Mesendoderm (in vitro differentiated cells): ENCODE measurements at regions not wholly inside any gene's neighbourhood (a gene's known extent, or its start where the extent isn't known, plus 50 kb on each side); places are given as distances from the start of the nearest gene placed in this dataset.
"Not testable (repeated sequence)": the region's sequence is repeated elsewhere in the genome, so short reads cannot be mapped to it uniquely, and the experiment has no call there.

Source experiments
- DNase-seq: peaks from one replicate; pipeline ENCODE4 v3.0.0; 2013
- H2AK5ac ChIP-seq: 2 replicates; pipeline ENCODE4 v1.6.1; 2013; ENCODE audit warnings: low read length, inconsistent platforms
- H2BK120ac ChIP-seq: 2 replicates; pipeline ENCODE4 v1.6.1; 2013; ENCODE audit warnings: low read depth, mild to moderate bottlenecking, low read length, moderate library complexity, mixed read lengths
- H2BK15ac ChIP-seq: replicated peaks from 2 replicates; pipeline ENCODE4 v1.6.1; 2013; ENCODE audit warnings: low read depth, mild to moderate bottlenecking, moderate library complexity
- H2BK5ac ChIP-seq: 2 replicates; pipeline ENCODE4 v1.6.1; 2013; ENCODE audit warnings: low read length, inconsistent platforms
- H3K18ac ChIP-seq: 2 replicates; pipeline ENCODE4 v1.6.1; 2013; ENCODE audit warnings: mild to moderate bottlenecking, low read length, mixed read lengths
- H3K23ac ChIP-seq: one replicate; pipeline ENCODE4 v1.6.1; 2013; ENCODE audit warnings: low read length
- H3K27ac ChIP-seq: 2 replicates; pipeline ENCODE4 v1.5.1; 2013; ENCODE audit warnings: low read depth, mild to moderate bottlenecking, inconsistent platforms, low read length, moderate library complexity
- H3K27me3 ChIP-seq: 2 replicates; pipeline ENCODE4 v1.6.1; 2013; ENCODE audit warnings: low read length, control low read depth, mild to moderate bottlenecking, inconsistent platforms; ENCODE audit not compliant: insufficient read depth, poor library complexity
- H3K36me3 ChIP-seq: 2 replicates; pipeline ENCODE4 v1.6.1; 2013; ENCODE audit warnings: low read length, inconsistent platforms; ENCODE audit not compliant: control insufficient read depth, insufficient read depth
- H3K4ac ChIP-seq: one replicate; pipeline ENCODE4 v1.6.1; 2013; ENCODE audit warnings: low read depth, mild to moderate bottlenecking, low read length, moderate library complexity
- H3K4me1 ChIP-seq: 2 replicates; pipeline ENCODE4 v1.6.1; 2013; ENCODE audit warnings: low read depth, low read length, inconsistent platforms; ENCODE audit not compliant: control insufficient read depth
- H3K4me2 ChIP-seq: 2 replicates; pipeline ENCODE4 v1.6.1; 2013; ENCODE audit warnings: low read length
- H3K4me3 ChIP-seq: 2 replicates; pipeline ENCODE4 v1.5.1; 2013; ENCODE audit warnings: mild to moderate bottlenecking, low read length
- H3K56ac ChIP-seq: one replicate; pipeline ENCODE4 v1.6.1; 2013; ENCODE audit warnings: low read length
- H3K79me1 ChIP-seq: 2 replicates; pipeline ENCODE4 v1.6.1; 2013; ENCODE audit warnings: low read length, inconsistent platforms
- H3K79me2 ChIP-seq: 2 replicates; pipeline ENCODE4 v1.6.1; 2013; ENCODE audit warnings: mild to moderate bottlenecking, low read length; ENCODE audit not compliant: control insufficient read depth, insufficient read depth
- H3K9ac ChIP-seq: 2 replicates; pipeline ENCODE4 v1.6.1; 2013; ENCODE audit warnings: low read length, inconsistent platforms
- H4K5ac ChIP-seq: one replicate; pipeline ENCODE4 v1.6.1; 2013; ENCODE audit warnings: low read length
- H4K8ac ChIP-seq: one replicate; pipeline ENCODE4 v1.6.1; 2013; ENCODE audit warnings: low read depth, mild to moderate bottlenecking, control low read depth, low read length, moderate library complexity
- WGBS: extraction: QIAGEN DNeasy Blood & Tissue Kit; methylation state at CpG from one replicate; pipeline ENCODE4 v1.1.7; 2013; ENCODE audit warnings: low lambda C conversion rate, missing lambda C conversion rate; ENCODE audit not compliant: insufficient coverage; ENCODE audit errors: extremely low coverage; 5-methylcytosine and 5-hydroxymethylcytosine counted together

DNA sequence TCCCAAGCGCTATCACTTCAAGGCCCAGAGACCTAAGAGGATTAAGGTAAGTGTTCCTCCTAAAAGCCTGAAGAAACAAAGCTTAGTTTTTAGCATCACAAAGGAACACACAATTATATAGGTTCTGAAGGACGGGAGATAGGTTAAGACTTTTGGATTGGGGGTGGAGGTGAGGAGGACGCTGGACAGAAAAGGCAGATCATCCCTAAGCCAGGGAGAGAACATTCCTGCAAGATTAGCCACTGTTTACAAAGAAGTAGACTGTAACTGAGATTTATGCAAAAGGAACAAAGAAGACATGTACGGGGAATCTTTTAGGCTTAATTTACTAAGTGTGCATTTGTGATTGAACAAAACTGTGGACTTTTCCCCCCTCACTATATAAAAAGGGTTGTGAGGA is 184.1 kb upstream of the IRX5 start:
- no peak overlapping the region for H3K56ac ChIP-seq
- H2AK5ac ChIP-seq, result no peak overlapping the region
- H3K4ac ChIP-seq, result no peak overlapping the region
- H3K36me3 ChIP-seq, result no peaks in the 10 kb centered on the region
- no peak overlapping the region for H2BK120ac ChIP-seq
- no peak overlapping the region for H2BK15ac ChIP-seq
- H3K79me1 ChIP-seq, result no peaks in the 10 kb centered on the region
- H3K9ac ChIP-seq, result no peak overlapping the region
- no peak overlapping the region for H3K4me2 ChIP-seq
- H3K23ac ChIP-seq, result no peak overlapping the region
- no peak overlapping the region for H4K5ac ChIP-seq
- H3K4me1 ChIP-seq, result no peaks in the 10 kb centered on the region
- no peaks in the 10 kb centered on the region for H3K79me2 ChIP-seq
- H2BK5ac ChIP-seq, result no peak overlapping the region
- H4K8ac ChIP-seq, result no peak overlapping the region
- no peak overlapping the region for H3K18ac ChIP-seq
- no CpG with 5 or more reads among the region's 4 CpGs for WGBS
- peak; percentile 1 for DNase-seq
- no peaks in the 10 kb centered on the region for H3K27me3 ChIP-seq
- H3K27ac ChIP-seq, result no peak overlapping the region
- no peak overlapping the region for H3K4me3 ChIP-seq

DNA sequence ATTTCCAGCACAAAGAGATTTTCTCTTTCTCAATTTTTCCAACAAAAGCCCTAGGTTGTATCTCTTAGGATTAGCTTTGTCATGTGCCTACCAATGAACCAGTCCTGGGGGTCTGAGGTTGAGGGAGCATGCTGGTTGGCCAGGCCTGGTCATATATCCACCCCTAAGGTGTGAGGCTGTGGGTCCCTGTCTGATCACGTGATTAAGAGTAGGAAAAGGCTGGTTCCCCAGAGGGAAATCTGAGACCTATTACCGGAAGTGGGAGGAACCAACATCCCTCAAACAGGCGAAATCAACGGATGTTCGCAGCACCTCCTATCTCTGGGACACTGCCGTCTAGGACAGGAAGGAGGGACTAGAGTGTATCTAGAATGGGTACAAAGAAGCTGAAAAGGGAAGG is 185.7 kb upstream of the IRX5 start:
- H3K4ac ChIP-seq, result no peak overlapping the region
- no peak overlapping the region for H3K27ac ChIP-seq
- no peaks in the 10 kb centered on the region for H3K79me1 ChIP-seq
- H3K4me1 ChIP-seq, result no peaks in the 10 kb centered on the region
- no peak overlapping the region for H4K8ac ChIP-seq
- no peak overlapping the region for H3K4me2 ChIP-seq
- H3K18ac ChIP-seq, result no peak overlapping the region
- DNase-seq, result no peak
- no peak overlapping the region for H2BK15ac ChIP-seq
- H2AK5ac ChIP-seq, result no peak overlapping the region
- H3K36me3 ChIP-seq, result no peaks in the 10 kb centered on the region
- no peak overlapping the region for H4K5ac ChIP-seq
- H3K4me3 ChIP-seq, result no peak overlapping the region
- no peaks in the 10 kb centered on the region for H3K27me3 ChIP-seq
- H3K56ac ChIP-seq, result no peak overlapping the region
- no peaks in the 10 kb centered on the region for H3K79me2 ChIP-seq
- no peak overlapping the region for H3K23ac ChIP-seq
- H3K9ac ChIP-seq, result no peak overlapping the region
- no CpG with 5 or more reads among the region's 6 CpGs for WGBS
- H2BK120ac ChIP-seq, result no peak overlapping the region
- H2BK5ac ChIP-seq, result no peak overlapping the region

DNA sequence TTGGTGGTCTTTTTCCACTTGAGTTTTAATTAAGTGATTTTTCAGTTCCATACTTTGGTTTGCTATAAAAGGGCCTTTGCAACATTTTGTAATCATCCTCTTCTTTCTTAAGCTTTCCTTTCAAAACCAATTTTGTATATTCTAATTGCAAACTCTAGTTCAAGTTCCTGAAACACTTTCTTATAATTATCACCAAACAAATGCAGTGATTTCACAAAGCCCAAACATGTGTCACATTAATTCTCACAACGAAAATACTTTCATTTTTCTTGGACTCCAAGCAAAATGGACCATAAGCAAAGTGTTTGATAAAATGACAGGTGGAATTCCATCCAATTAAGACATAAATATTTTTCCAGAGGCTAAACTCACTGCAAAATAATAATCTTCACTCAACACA is 188.2 kb upstream of the IRX5 start:
- no peak overlapping the region for H3K56ac ChIP-seq
- H2BK15ac ChIP-seq, result no peak overlapping the region
- no peak for DNase-seq
- H2BK120ac ChIP-seq, result no peak overlapping the region
- no peak overlapping the region for H3K9ac ChIP-seq
- H3K4me2 ChIP-seq, result no peak overlapping the region
- no peaks in the 10 kb centered on the region for H3K79me1 ChIP-seq
- no peaks in the 10 kb centered on the region for H3K79me2 ChIP-seq
- H4K5ac ChIP-seq, result no peak overlapping the region
- H4K8ac ChIP-seq, result no peak overlapping the region
- H2BK5ac ChIP-seq, result no peak overlapping the region
- H3K36me3 ChIP-seq, result no peaks in the 10 kb centered on the region
- H3K4me3 ChIP-seq, result no peak overlapping the region
- H3K27me3 ChIP-seq, result no peaks in the 10 kb centered on the region
- no peaks in the 10 kb centered on the region for H3K4me1 ChIP-seq
- no peak overlapping the region for H3K23ac ChIP-seq
- no peak overlapping the region for H3K27ac ChIP-seq
- no peak overlapping the region for H2AK5ac ChIP-seq
- 100% methylated on average over 1 of the region's 1 CpG for WGBS
- no peak overlapping the region for H3K18ac ChIP-seq
- H3K4ac ChIP-seq, result no peak overlapping the region

DNA sequence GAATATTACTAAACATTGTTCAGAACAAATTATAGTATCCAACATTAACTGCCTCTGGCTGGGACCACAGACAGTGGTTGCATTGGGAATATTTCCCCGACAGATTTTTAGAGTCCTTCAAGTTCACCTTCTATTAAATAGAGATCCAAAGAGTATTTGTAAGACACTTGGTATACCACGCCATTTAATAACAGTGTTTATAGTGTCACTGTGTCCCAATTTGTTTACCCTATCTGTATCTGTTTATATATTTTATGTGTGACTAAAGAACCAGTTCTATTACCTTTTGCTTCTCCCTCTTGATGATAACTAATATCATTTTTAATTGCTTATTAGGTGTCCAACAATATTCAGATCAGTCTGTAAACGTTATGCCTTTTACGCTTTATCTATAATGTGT is 191.3 kb upstream of the IRX5 start:
- no peak overlapping the region for H3K56ac ChIP-seq
- no peak overlapping the region for H3K4me2 ChIP-seq
- H3K27me3 ChIP-seq, result no peaks in the 10 kb centered on the region
- no peak overlapping the region for H4K8ac ChIP-seq
- no peak overlapping the region for H3K23ac ChIP-seq
- no peak overlapping the region for H2BK120ac ChIP-seq
- no peaks in the 10 kb centered on the region for H3K4me1 ChIP-seq
- no peak overlapping the region for H3K27ac ChIP-seq
- no CpG with 5 or more reads among the region's 4 CpGs for WGBS
- H2AK5ac ChIP-seq, result no peak overlapping the region
- H2BK5ac ChIP-seq, result no peak overlapping the region
- no peak overlapping the region for H3K4ac ChIP-seq
- no peaks in the 10 kb centered on the region for H3K79me1 ChIP-seq
- no peak overlapping the region for H3K9ac ChIP-seq
- no peak overlapping the region for H3K18ac ChIP-seq
- H3K4me3 ChIP-seq, result no peak overlapping the region
- no peak overlapping the region for H4K5ac ChIP-seq
- no peak overlapping the region for H2BK15ac ChIP-seq
- H3K36me3 ChIP-seq, result no peaks in the 10 kb centered on the region
- H3K79me2 ChIP-seq, result no peaks in the 10 kb centered on the region
- DNase-seq, result no peak

DNA sequence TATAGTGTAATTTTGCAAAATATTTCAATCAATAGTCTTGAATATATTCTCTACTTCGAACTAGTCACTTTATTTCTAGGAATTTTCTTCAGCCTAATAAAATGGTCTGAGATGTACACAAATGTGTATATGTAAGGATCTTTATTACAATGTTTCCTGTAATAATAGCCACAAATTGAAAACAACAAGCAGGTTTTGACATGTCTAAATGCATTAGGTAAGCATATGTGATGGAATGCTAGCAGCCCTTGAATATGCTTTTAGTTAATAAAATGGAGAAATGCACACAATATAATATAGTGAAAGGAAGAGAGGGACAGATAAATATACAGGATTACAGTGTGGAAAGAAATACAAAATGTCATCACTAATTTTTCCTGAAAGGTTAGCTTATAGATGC is 196.5 kb upstream of the IRX5 start:
- Histone ChIP-seq H4K5ac (no peak overlapping the region), H3K4me1 (no peaks in the 10 kb centered on the region), H3K27ac (no peak overlapping the region), H3K4me3 (no peak overlapping the region), H2BK15ac (no peak overlapping the region), H2AK5ac (no peak overlapping the region), H3K79me2 (no peaks in the 10 kb centered on the region), H3K4ac (no peak overlapping the region), H3K18ac (no peak overlapping the region), H3K36me3 (no peaks in the 10 kb centered on the region), H3K27me3 (no peaks in the 10 kb centered on the region), H3K9ac (no peak overlapping the region), H3K4me2 (no peak overlapping the region), H2BK5ac (no peak overlapping the region), H3K23ac (no peak overlapping the region), H2BK120ac (no peak overlapping the region), H4K8ac (no peak overlapping the region), H3K79me1 (no peaks in the 10 kb centered on the region), H3K56ac (no peak overlapping the region)
- WGBS, result no CpG with 5 or more reads among the region's 1 CpG
- DNase-seq, result no peak

DNA sequence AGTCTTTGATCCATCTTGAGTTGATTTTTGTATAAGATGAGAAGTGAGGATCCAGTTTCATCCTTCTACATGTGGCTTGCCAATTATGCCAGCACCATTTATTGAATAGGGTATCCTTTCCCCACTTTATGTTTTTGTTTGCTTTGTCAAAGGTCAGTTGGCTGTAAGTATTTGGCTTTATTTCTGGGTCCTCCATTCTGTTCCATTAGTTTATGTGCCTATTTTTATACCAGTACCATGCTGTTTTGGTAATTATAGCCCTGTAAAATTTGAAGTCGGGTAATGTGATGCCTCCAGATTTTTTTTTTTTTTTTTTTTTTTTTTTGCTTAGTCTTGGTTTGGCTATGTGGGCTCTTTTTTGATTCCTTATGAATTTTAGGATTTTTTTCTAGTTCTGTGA is 203.0 kb upstream of the IRX5 start:
- WGBS, result no CpG with 5 or more reads among the region's 1 CpG
- H3K4ac ChIP-seq, H2BK120ac ChIP-seq, H2AK5ac ChIP-seq, H4K8ac ChIP-seq, H3K79me1 ChIP-seq, H2BK15ac ChIP-seq, H3K27ac ChIP-seq, H2BK5ac ChIP-seq, H3K23ac ChIP-seq, H3K4me3 ChIP-seq, H3K18ac ChIP-seq, H3K4me2 ChIP-seq, DNase-seq, H3K9ac ChIP-seq, H3K27me3 ChIP-seq, H3K79me2 ChIP-seq, H4K5ac ChIP-seq, H3K36me3 ChIP-seq, H3K56ac ChIP-seq, H3K4me1 ChIP-seq: not testable (repeated sequence)
